ENCODE measurements at regions not wholly inside any gene's neighbourhood (a gene's known extent, or its start where the extent isn't known, plus 50 kb on each side); places are given as distances from the start of the nearest gene placed in this dataset.

DNA sequence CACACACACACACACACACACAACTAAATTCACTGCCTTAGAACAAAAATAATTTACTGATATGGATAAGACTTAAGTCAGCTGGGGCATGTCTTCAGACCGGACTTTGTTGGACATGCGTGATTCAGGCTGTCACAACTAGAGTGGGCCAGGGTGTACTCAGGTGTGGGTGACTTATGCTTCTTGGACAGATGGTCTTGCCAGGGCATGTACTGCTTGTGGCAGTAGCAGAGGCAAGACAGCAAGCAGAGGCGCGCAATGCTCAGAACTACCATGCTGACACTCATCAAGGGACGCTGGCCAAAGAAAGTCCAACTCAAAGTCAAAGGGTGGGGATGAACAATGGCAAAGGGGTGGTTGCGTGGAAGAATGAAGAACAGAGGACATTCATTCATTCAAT, 437.5 kb downstream of the CBLN4 start:
- Histone ChIP-seq H3K4me3 (no peak overlapping the region), H3K9me3 (no peaks in the 10 kb centered on the region), H3K4me1 (ENCODE audit: insufficient read depth) (peaks cover 9% of the 10 kb centered on the region), H3K27ac (no peak overlapping the region), H3K36me3 (no peaks in the 10 kb centered on the region), H3K27me3 (no peaks in the 10 kb centered on the region)
- intact Hi-C loops (cut with DNase I), result no loop called here
- no peak for DNase-seq
- 75 to 88% (median 87%) methylated on average over 6 of the region's 6 CpGs for WGBS, 3 donors
- TF ChIP-seq EP300 (IDR thresholded peaks at IDR 0.05) (no peak), POLR2A (IDR thresholded peaks at IDR 0.05) (no peak)
- TF ChIP-seq, protein P1, sequence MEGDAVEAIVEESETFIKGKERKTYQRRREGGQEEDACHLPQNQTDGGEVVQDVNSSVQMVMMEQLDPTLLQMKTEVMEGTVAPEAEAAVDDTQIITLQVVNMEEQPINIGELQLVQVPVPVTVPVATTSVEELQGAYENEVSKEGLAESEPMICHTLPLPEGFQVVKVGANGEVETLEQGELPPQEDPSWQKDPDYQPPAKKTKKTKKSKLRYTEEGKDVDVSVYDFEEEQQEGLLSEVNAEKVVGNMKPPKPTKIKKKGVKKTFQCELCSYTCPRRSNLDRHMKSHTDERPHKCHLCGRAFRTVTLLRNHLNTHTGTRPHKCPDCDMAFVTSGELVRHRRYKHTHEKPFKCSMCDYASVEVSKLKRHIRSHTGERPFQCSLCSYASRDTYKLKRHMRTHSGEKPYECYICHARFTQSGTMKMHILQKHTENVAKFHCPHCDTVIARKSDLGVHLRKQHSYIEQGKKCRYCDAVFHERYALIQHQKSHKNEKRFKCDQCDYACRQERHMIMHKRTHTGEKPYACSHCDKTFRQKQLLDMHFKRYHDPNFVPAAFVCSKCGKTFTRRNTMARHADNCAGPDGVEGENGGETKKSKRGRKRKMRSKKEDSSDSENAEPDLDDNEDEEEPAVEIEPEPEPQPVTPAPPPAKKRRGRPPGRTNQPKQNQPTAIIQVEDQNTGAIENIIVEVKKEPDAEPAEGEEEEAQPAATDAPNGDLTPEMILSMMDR (IDR thresholded peaks at IDR 0.05), result no peak

GRCh38 chr20:55565096-55565773, 440.1 kb downstream of the CBLN4 start:
- DNase-seq, result no peak
- 63 to 88% (median 87%) methylated on average over 5 of the region's 5 CpGs for WGBS, 3 donors

DNA sequence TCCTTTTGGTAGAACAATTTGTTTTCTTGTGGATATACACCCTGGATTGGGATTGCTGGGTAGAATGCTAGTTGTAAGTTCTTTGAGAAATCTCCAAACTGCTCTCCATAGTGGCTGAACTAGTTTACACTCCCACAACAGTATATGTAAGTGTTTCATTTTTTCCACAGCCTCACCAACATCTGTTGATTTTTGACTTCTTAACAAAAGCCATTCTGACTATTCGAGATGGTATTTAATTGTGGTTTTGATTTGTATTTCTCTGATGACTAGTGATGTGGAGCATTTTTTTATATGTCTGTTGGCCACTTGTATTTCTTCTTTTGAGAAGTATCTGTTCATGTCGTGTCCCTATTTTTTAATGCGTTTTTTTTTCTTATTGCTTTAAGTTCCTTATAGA, 444.1 kb downstream of the CBLN4 start:
- no peak for DNase-seq

More at GRCh38 chr20:55565096-55565773, 440.1 kb downstream of the CBLN4 start:
- no peaks in the 10 kb centered on the region for H3K9me3 ChIP-seq
- H3K27me3 ChIP-seq, result no peaks in the 10 kb centered on the region
- H3K4me1 ChIP-seq (ENCODE audit: insufficient read depth), result peaks cover 9% of the 10 kb centered on the region
- H3K4me3 ChIP-seq, result no peak overlapping the region
- H3K36me3 ChIP-seq, result no peaks in the 10 kb centered on the region
- intact Hi-C loops (cut with DNase I), result no loop called here
- TF ChIP-seq, protein P1 (IDR thresholded peaks at IDR 0.05), result no peak
- TF ChIP-seq EP300 (IDR thresholded peaks at IDR 0.05), result no peak
- no peak for TF ChIP-seq POLR2A (IDR thresholded peaks at IDR 0.05)
- no peak overlapping the region for H3K27ac ChIP-seq

GRCh38 chr20:55557191-55557590, 448.1 kb downstream of the CBLN4 start:
- WGBS, 3 donors, result 60 to 68% (median 68%) methylated on average over 2 of the region's 2 CpGs
- H3K36me3 ChIP-seq, result no peaks in the 10 kb centered on the region
- no peak overlapping the region for H3K27ac ChIP-seq
- H3K9me3 ChIP-seq, result no peaks in the 10 kb centered on the region
- H3K27me3 ChIP-seq, result no peaks in the 10 kb centered on the region
- no peak for DNase-seq
- intact Hi-C loops (cut with DNase I), result no loop called here
- H3K4me1 ChIP-seq (ENCODE audit: insufficient read depth), result peaks cover 1% of the 10 kb centered on the region
- H3K4me3 ChIP-seq, result no peak overlapping the region
- TF ChIP-seq, protein P1 (IDR thresholded peaks at IDR 0.05), result no peak
- no peak for TF ChIP-seq POLR2A (IDR thresholded peaks at IDR 0.05)
- no peak for TF ChIP-seq EP300 (IDR thresholded peaks at IDR 0.05)

More for the DNA sequence above, 444.1 kb downstream of the CBLN4 start:
- Histone ChIP-seq H3K4me3 (no peak overlapping the region), H3K27me3 (no peaks in the 10 kb centered on the region), H3K9me3 (no peaks in the 10 kb centered on the region), H3K4me1 (ENCODE audit: insufficient read depth) (no peaks in the 10 kb centered on the region), H3K36me3 (no peaks in the 10 kb centered on the region), H3K27ac (no peak overlapping the region)
- no peak for TF ChIP-seq POLR2A (IDR thresholded peaks at IDR 0.05)
- no peak for TF ChIP-seq EP300 (IDR thresholded peaks at IDR 0.05)
- TF ChIP-seq, protein P1 (IDR thresholded peaks at IDR 0.05), result no peak
- intact Hi-C loops (cut with DNase I), result no loop called here
- WGBS, 3 donors, result 64 to 77% (median 70%) methylated on average over 3 of the region's 3 CpGs
